Neural progenitor cell (in vitro differentiated cells): ENCODE measurements at regions not wholly inside any gene's neighbourhood (a gene's known extent, or its start where the extent isn't known, plus 50 kb on each side); places are given as distances from the start of the nearest gene placed in this dataset.

Experiments
- EZH2phosphoT487 ChIP-seq: fragments of 200-600 bp; sonication (generic); IDR thresholded peaks from 2 replicates; pipeline ENCODE4 v1.6.1; 2017; ENCODE audit warnings: antibody characterized with exemption
- TF ChIP-seq, protein P1 (sequence below): fragments of 200-600 bp; sonication (generic); IDR thresholded peaks from 2 replicates; pipeline ENCODE4 v1.5.1; 2017; ENCODE audit warnings: antibody characterized with exemption, mild to moderate bottlenecking

DNA sequence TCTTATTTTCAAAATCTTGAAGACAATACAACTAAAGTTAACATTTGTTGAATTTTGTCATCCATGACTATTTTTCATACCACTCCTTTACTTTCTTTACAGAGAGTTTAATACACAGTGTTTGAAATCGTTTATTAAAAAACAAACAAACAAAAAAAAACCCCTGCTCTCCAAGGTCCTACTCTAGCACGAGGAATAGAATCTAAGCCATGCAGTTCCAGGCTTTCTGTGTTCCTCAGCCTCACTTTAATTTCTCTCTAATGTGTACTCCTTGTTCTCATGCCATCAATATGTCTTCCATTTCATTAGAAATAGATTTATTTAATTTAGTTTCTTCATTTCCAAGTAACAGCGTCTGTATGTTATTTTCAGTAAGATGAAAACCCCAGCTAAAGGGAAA lies 381.2 kb upstream of the MC4R start:
- TF ChIP-seq, protein P1, sequence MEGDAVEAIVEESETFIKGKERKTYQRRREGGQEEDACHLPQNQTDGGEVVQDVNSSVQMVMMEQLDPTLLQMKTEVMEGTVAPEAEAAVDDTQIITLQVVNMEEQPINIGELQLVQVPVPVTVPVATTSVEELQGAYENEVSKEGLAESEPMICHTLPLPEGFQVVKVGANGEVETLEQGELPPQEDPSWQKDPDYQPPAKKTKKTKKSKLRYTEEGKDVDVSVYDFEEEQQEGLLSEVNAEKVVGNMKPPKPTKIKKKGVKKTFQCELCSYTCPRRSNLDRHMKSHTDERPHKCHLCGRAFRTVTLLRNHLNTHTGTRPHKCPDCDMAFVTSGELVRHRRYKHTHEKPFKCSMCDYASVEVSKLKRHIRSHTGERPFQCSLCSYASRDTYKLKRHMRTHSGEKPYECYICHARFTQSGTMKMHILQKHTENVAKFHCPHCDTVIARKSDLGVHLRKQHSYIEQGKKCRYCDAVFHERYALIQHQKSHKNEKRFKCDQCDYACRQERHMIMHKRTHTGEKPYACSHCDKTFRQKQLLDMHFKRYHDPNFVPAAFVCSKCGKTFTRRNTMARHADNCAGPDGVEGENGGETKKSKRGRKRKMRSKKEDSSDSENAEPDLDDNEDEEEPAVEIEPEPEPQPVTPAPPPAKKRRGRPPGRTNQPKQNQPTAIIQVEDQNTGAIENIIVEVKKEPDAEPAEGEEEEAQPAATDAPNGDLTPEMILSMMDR = no peak
- TF ChIP-seq EZH2phosphoT487 = no peak
